ENCODE measurements at regions not wholly inside any gene's neighbourhood (a gene's known extent, or its start where the extent isn't known, plus 50 kb on each side); places are given as distances from the start of the nearest gene placed in this dataset.

DNA sequence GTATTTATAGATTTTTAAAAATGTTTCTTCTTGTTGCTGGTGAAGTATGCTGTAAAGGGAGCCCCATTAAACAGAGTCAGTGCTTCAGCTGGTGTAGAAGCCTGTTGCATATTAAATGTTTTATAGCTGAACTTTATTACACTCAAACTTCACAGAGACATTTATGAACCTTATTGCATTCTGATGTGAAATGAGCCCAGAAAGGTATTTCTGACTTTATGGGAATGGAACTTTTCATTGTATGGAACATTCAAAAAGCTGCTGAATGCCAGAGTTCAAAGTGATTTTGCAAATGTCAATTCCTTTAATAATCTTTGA, 329.3 kb upstream of the RASGRP1 start (continued):
- TF ChIP-seq, protein P1, sequence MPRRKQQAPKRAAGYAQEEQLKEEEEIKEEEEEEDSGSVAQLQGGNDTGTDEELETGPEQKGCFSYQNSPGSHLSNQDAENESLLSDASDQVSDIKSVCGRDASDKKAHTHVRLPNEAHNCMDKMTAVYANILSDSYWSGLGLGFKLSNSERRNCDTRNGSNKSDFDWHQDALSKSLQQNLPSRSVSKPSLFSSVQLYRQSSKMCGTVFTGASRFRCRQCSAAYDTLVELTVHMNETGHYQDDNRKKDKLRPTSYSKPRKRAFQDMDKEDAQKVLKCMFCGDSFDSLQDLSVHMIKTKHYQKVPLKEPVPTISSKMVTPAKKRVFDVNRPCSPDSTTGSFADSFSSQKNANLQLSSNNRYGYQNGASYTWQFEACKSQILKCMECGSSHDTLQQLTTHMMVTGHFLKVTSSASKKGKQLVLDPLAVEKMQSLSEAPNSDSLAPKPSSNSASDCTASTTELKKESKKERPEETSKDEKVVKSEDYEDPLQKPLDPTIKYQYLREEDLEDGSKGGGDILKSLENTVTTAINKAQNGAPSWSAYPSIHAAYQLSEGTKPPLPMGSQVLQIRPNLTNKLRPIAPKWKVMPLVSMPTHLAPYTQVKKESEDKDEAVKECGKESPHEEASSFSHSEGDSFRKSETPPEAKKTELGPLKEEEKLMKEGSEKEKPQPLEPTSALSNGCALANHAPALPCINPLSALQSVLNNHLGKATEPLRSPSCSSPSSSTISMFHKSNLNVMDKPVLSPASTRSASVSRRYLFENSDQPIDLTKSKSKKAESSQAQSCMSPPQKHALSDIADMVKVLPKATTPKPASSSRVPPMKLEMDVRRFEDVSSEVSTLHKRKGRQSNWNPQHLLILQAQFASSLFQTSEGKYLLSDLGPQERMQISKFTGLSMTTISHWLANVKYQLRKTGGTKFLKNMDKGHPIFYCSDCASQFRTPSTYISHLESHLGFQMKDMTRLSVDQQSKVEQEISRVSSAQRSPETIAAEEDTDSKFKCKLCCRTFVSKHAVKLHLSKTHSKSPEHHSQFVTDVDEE (CRISPR knock-in tag; IDR thresholded peaks at IDR 0.05), result no peak

DNA sequence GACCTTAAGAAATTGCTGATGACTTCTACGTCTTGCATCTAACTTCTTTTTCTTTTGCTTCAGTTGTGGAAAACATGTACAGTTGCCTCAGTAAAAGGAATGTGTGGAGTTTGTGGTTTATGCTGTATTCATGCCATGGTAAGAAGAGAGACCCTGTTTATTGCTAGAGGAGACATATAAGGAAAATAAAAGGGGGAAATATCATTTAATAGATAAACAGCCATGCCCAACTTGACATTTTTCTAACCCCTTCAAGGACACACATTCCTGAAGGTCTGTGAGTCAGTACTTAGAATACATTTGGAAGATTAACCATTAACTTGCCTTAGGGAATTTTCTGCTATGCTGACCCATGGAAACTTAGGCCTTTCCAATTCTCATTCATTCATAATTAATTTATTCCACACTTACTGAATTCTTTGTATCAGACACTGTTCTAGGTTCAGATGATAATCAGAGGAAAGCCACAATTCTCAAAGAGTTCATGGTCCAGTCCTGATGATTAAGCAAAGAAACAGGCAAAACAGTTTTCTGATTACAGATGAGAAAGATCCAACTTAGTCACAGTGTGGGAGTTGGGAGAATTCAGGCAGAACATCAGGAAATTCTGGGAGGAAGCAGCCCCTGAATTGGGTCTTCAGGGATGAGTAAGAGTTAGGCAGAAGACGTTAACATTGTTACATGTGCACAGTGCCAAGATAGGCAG, 329.8 kb upstream of the RASGRP1 start:
- ATAC-seq, result peak; percentile 76
- TF ChIP-seq ISL1 (CRISPR knock-in tag; IDR thresholded peaks at IDR 0.05) (peak; percentile 76), GLIS3 (CRISPR knock-in tag; IDR thresholded peaks at IDR 0.05) (no peak; the same call in 1 of the 2 replicates), ZNF70 (CRISPR knock-in tag; IDR thresholded peaks at IDR 0.05) (no peak), ZNF565 (CRISPR knock-in tag; conservative IDR thresholded peaks at IDR 0.05; ENCODE audit: low read depth) (no peak), SNAI2 (CRISPR knock-in tag; IDR thresholded peaks at IDR 0.05) (no peak), ZFP30 (CRISPR knock-in tag; IDR thresholded peaks at IDR 0.05) (no peak), ESRRG (CRISPR knock-in tag; IDR thresholded peaks at IDR 0.05) (no peak), RARB (CRISPR knock-in tag; IDR thresholded peaks at IDR 0.05) (0 out of 2 replicates have a peak, but pooled peaks have one; percentile 21), ZFP3 (CRISPR knock-in tag; IDR thresholded peaks at IDR 0.05) (peak; percentile 99), BACH2 (CRISPR knock-in tag; IDR thresholded peaks at IDR 0.05; ENCODE audit: borderline replicate concordance) (no peak), TOX (CRISPR knock-in tag; IDR thresholded peaks at IDR 0.05; ENCODE audit: borderline replicate concordance) (no peak), CSDC2 (CRISPR knock-in tag; IDR thresholded peaks at IDR 0.05) (no peak), OSR1 (CRISPR knock-in tag; IDR thresholded peaks at IDR 0.05) (no peak), ARNTL (CRISPR knock-in tag; IDR thresholded peaks at IDR 0.05; ENCODE audit: borderline replicate concordance, low read depth) (no peak), ZC3H10 (CRISPR knock-in tag; IDR thresholded peaks at IDR 0.05) (no peak)
- TF ChIP-seq, protein P1 (CRISPR knock-in tag; IDR thresholded peaks at IDR 0.05), result no peak
- TF ChIP-seq, protein P2, sequence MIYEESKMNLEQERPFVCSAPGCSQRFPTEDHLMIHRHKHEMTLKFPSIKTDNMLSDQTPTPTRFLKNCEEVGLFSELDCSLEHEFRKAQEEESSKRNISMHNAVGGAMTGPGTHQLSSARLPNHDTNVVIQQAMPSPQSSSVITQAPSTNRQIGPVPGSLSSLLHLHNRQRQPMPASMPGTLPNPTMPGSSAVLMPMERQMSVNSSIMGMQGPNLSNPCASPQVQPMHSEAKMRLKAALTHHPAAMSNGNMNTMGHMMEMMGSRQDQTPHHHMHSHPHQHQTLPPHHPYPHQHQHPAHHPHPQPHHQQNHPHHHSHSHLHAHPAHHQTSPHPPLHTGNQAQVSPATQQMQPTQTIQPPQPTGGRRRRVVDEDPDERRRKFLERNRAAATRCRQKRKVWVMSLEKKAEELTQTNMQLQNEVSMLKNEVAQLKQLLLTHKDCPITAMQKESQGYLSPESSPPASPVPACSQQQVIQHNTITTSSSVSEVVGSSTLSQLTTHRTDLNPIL (CRISPR knock-in tag; IDR thresholded peaks at IDR 0.05; ENCODE audit: low read depth), result no peak
- TF ChIP-seq, protein P3, sequence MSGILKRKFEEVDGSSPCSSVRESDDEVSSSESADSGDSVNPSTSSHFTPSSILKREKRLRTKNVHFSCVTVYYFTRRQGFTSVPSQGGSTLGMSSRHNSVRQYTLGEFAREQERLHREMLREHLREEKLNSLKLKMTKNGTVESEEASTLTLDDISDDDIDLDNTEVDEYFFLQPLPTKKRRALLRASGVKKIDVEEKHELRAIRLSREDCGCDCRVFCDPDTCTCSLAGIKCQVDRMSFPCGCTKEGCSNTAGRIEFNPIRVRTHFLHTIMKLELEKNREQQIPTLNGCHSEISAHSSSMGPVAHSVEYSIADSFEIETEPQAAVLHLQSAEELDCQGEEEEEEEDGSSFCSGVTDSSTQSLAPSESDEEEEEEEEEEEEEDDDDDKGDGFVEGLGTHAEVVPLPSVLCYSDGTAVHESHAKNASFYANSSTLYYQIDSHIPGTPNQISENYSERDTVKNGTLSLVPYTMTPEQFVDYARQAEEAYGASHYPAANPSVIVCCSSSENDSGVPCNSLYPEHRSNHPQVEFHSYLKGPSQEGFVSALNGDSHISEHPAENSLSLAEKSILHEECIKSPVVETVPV (CRISPR knock-in tag; IDR thresholded peaks at IDR 0.05), result no peak
- TF ChIP-seq, protein P4, sequence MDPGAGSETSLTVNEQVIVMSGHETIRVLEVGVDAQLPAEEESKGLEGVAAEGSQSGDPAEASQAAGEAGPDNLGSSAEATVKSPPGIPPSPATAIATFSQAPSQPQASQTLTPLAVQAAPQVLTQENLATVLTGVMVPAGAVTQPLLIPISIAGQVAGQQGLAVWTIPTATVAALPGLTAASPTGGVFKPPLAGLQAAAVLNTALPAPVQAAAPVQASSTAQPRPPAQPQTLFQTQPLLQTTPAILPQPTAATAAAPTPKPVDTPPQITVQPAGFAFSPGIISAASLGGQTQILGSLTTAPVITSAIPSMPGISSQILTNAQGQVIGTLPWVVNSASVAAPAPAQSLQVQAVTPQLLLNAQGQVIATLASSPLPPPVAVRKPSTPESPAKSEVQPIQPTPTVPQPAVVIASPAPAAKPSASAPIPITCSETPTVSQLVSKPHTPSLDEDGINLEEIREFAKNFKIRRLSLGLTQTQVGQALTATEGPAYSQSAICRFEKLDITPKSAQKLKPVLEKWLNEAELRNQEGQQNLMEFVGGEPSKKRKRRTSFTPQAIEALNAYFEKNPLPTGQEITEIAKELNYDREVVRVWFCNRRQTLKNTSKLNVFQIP (CRISPR knock-in tag; IDR thresholded peaks at IDR 0.05; ENCODE audit: borderline replicate concordance, low read depth), result no peak
